ENCODE measurements at regions not wholly inside any gene's neighbourhood (a gene's known extent, or its start where the extent isn't known, plus 50 kb on each side); places are given as distances from the start of the nearest gene placed in this dataset.
A peak's percentile ranks its signal among the peaks of the same experiment; 100 is the strongest.

- TF ChIP-seq ZBTB34 (CRISPR knock-in tag; IDR thresholded peaks at IDR 0.05), result no peak
- no peak for TF ChIP-seq NFRKB (IDR thresholded peaks at IDR 0.05; ENCODE audit: low read depth)
- 0 out of 2 replicates have a peak, but pooled peaks have one; percentile 45 for TF ChIP-seq ZKSCAN8 (CRISPR knock-in tag; IDR thresholded peaks at IDR 0.05)
- no peak for TF ChIP-seq TRIM28 (IDR thresholded peaks at IDR 0.05)
- no peak for TF ChIP-seq CREM (IDR thresholded peaks at IDR 0.05; ENCODE audit: low read depth)
- no peak for TF ChIP-seq ZBTB7A (IDR thresholded peaks at IDR 0.05; ENCODE audit: borderline replicate concordance, control insufficient read depth, low read depth, low read length)
- TF ChIP-seq MTA1 (IDR thresholded peaks at IDR 0.05; ENCODE audit: borderline replicate concordance), result no peak
- TF ChIP-seq HOMEZ (CRISPR knock-in tag; IDR thresholded peaks at IDR 0.05), result no peak
- no peak for TF ChIP-seq ZFPM2 (CRISPR knock-in tag; IDR thresholded peaks at IDR 0.05)
- TF ChIP-seq ZNF311 (CRISPR knock-in tag; IDR thresholded peaks at IDR 0.05), result peak; percentile 72
- no peak for TF ChIP-seq CREBBP (IDR thresholded peaks at IDR 0.05; ENCODE audit: low read depth, low read length)
- TF ChIP-seq ZNF507 (tag; conservative IDR thresholded peaks at IDR 0.05), result no peak
- no peak for TF ChIP-seq GTF3C2 (IDR thresholded peaks at IDR 0.05; ENCODE audit: borderline replicate concordance, extremely low read depth, insufficient read length)
- no peak for TF ChIP-seq CBX8 (IDR thresholded peaks at IDR 0.05; ENCODE audit: borderline replicate concordance, extremely low read depth, low read depth, low read length, poor library complexity, severe bottlenecking)
- no peak for TF ChIP-seq ZNF609 (CRISPR knock-in tag; IDR thresholded peaks at IDR 0.05; ENCODE audit: borderline replicate concordance)
- no peak for TF ChIP-seq ZNF324 (CRISPR knock-in tag; IDR thresholded peaks at IDR 0.05)
- no peak for TF ChIP-seq HCFC1 (IDR thresholded peaks at IDR 0.05; ENCODE audit: low read depth, low read length)
- TF ChIP-seq TAL1 (IDR thresholded peaks at IDR 0.05), result no peak
These were observed 95.8 kb upstream of the PLCB4 start (continued) for GRCh38 chr20:8972963-8973705.

Data from K562 (cell line).